ENCODE measurements at regions not wholly inside any gene's neighbourhood (a gene's known extent, or its start where the extent isn't known, plus 50 kb on each side); places are given as distances from the start of the nearest gene placed in this dataset.

- DNase-seq (ENCODE audit: low read depth) = no peak
- no peak overlapping the region for H3K4me3 ChIP-seq (ENCODE audit: control insufficient read depth, low read depth, low read length)
- no peak for TF ChIP-seq CTCF (conservative IDR thresholded peaks at IDR 0.05; ENCODE audit: control insufficient read depth, insufficient read depth, low read depth, low read length)
Measured at GRCh38 chrX:125711103-125711502, 391.4 kb downstream of the TEX13C start.

DNA sequence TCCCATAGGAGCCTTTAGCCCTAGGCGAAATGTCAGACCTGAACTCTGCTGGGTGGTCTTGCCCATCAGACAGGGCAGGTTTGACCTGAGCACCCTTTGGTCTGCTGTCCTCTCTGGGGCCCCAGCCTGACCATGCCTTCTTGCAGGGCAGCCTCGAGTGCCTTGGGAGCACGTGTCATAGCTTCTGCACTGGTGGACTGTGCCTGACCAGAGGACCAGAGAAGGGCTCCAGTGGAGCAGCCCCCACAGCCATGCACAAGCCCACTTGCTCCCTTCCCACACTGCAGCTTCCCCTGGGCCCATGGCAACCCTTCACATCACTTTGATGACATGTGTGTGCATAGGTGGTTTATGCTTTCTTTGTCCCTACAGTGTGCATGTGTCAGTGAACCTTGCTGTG lies 394.0 kb downstream of the TEX13C start:
- TF ChIP-seq CTCF (conservative IDR thresholded peaks at IDR 0.05; ENCODE audit: control insufficient read depth, insufficient read depth, low read depth, low read length) = no peak
- H3K4me3 ChIP-seq (ENCODE audit: control insufficient read depth, low read depth, low read length) = no peak overlapping the region
- DNase-seq (ENCODE audit: low read depth) = no peak

DNA sequence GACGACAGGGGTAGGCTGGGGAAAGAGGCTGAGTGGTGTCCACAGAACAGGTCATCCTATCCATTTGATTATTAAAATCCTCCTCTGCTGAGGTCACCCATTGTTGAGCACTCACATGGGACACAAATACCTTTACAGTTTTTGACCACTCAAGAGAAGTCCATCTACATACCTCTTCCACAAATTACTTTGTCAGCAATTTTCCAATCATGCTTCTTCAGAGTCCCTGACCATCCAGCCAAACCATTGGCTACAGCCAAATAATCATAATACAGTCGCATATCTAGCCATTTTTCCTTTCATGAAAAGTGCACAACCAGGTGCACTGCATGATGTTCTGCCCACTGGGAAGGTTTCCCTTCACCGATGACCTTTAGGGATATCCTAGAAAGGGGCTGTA lies 407.4 kb downstream of the TEX13C start:
- DNase-seq (ENCODE audit: low read depth) = no peak
- TF ChIP-seq CTCF (conservative IDR thresholded peaks at IDR 0.05; ENCODE audit: control insufficient read depth, insufficient read depth, low read depth, low read length) = no peak
- no peak overlapping the region for H3K4me3 ChIP-seq (ENCODE audit: control insufficient read depth, low read depth, low read length)

DNA sequence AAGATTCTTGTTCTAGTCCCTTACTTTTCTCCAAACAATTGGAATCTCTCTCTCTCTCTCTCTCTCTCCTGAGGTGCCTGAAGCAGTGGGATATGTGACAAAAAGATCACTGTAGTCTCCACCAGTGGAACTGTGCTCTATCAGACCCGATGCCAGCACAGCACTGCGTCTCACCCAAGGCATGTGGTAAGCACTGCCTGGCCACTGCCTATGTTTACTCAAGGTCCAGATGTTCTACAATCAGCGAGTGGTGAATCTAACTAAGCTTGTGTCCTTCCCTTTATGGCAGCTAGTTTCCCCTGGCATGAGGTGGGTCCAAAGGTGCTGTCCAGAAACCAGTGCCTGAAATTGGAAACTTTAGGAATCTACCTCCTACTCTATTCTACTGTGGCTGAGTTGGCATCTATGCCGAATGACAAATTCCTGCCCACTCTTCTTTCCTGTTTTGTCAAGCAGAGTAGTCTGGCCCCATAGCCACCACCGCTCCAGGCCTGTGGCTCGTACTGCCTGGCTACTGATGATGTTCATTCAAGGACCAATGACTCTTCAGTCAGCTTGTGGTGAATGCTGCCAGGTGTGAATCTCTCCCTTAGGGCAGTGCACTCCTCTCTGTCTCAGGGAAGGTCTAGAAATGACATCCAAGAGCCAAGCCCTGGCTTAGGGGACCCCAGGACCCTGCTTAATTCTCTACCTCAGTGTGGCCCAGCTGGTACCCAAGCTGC lies 416.5 kb downstream of the TEX13C start:
- no peak for TF ChIP-seq CTCF (conservative IDR thresholded peaks at IDR 0.05; ENCODE audit: control insufficient read depth, insufficient read depth, low read depth, low read length)
- DNase-seq (ENCODE audit: low read depth) = no peak
- no peak overlapping the region for H3K4me3 ChIP-seq (ENCODE audit: control insufficient read depth, low read depth, low read length)

DNA sequence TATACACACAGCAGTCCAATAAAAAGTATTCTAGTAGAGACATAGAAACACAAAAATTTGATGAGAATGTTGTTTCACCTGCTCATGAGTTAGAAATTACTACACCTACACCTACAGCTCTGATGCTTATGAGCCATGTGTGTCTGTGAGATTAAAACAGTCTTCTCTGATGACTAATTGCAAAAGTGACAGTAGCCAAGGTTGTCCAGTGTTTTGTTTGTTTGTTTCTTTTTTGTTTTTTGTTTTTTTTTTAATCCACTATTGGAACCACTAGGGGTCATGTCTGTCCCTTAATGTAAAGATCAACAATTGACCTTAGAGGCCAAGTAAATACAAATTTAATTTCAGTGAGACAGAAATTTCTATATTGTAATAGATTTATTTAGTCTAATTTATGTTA lies 423.1 kb downstream of the TEX13C start:
- TF ChIP-seq CTCF (conservative IDR thresholded peaks at IDR 0.05; ENCODE audit: control insufficient read depth, insufficient read depth, low read depth, low read length) = no peak
- no peak for DNase-seq (ENCODE audit: low read depth)
- no peak overlapping the region for H3K4me3 ChIP-seq (ENCODE audit: control insufficient read depth, low read depth, low read length)

DNA sequence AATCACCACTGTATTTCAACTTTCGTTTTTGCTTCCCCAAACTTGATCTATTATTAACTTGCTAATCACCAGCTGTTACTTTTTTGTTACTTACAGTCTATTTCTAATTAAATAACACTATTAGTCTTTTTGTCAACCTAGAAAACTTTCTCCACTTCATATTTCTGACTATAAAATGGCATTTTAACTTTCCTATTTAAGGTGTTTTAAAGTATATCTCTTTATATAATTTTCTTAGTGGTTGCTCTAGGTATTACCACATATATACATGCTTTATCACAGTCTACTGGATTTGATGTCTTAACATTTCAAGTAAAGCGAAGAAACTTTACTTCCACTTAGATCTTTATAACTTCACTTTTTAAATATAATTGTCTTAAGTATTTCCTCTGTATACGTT lies 421.2 kb downstream of the DCAF12L2 start:
- no peak overlapping the region for H3K4me3 ChIP-seq (ENCODE audit: control insufficient read depth, low read depth, low read length)
- TF ChIP-seq CTCF (conservative IDR thresholded peaks at IDR 0.05; ENCODE audit: control insufficient read depth, insufficient read depth, low read depth, low read length) = no peak
- no peak for DNase-seq (ENCODE audit: low read depth)
